H1 (cell line): ENCODE measurements at regions not wholly inside any gene's neighbourhood (a gene's known extent, or its start where the extent isn't known, plus 50 kb on each side); places are given as distances from the start of the nearest gene placed in this dataset.

Experiments
- CTCF ChIA-PET: fragments of 300-600 bp; sonication (Branson Sonifier 250); formaldehyde crosslinking; loops from one replicate; lab custom pipeline; 2021; ENCODE audit not compliant: partially characterized antibody; lab: Charles Lee
- POLR2A ChIA-PET: fragments of 300-600 bp; sonication (Branson Sonifier 250); formaldehyde crosslinking; loops from one replicate; lab custom pipeline; 2021; ENCODE audit warnings: inconsistent platforms; ENCODE audit not compliant: partially characterized antibody; lab: Charles Lee
- DNase-seq, 2 experiments: peaks; one replicate each; pipeline versions ENCODE4 v3.0.0 to v3.0.0-alpha.2; 2010 to 2022; ENCODE audit warnings: low spot score in 2 of 2, low read depth in 1 of 2, mixed read lengths in 1 of 2
- FAIRE-seq: peaks from 2 replicates; lab custom pipeline; 2011; peaks lifted over from hg19 to GRCh38; lab: Jason Lieb, UNC
- H2AFZ ChIP-seq: 2 replicates; pipeline ENCODE4 v1.8.1; 2012; ENCODE audit warnings: low read length, inconsistent platforms
- H2AK5ac ChIP-seq: 2 replicates; pipeline ENCODE4 v1.6.1; 2013; ENCODE audit warnings: low read depth, low read length
- H2BK120ac ChIP-seq: replicated peaks from 2 replicates; pipeline ENCODE3; 2013; ENCODE audit warnings: low read depth, low read length, inconsistent platforms
- H2BK12ac ChIP-seq: 2 replicates; pipeline ENCODE4 v1.6.1; 2013; ENCODE audit warnings: low read depth, low read length
- H2BK15ac ChIP-seq: 2 replicates; pipeline ENCODE4 v1.6.1; 2013; ENCODE audit warnings: low read length
- H2BK20ac ChIP-seq: 2 replicates; pipeline ENCODE4 v1.6.1; 2013; ENCODE audit warnings: low read length
- H2BK5ac ChIP-seq: 2 replicates; pipeline ENCODE4 v1.6.1; 2013; ENCODE audit warnings: low read depth, low read length
- H3K14ac ChIP-seq: 2 replicates; pipeline ENCODE4 v1.6.1; 2013; ENCODE audit warnings: inconsistent platforms; ENCODE audit not compliant: insufficient read length
- H3K18ac ChIP-seq: 2 replicates; pipeline ENCODE4 v1.6.1; 2013; ENCODE audit warnings: low read length; ENCODE audit errors: extremely low read depth
- H3K23ac ChIP-seq: 2 replicates; pipeline ENCODE4 v1.6.1; 2013; ENCODE audit warnings: inconsistent platforms; ENCODE audit not compliant: insufficient read length
- H3K23me2 ChIP-seq: 2 replicates; pipeline ENCODE4 v1.6.1; 2013; ENCODE audit warnings: low read depth, low read length
- H3K27ac ChIP-seq: 2 replicates; pipeline ENCODE4 v1.6.1; 2011; ENCODE audit warnings: low read depth, low read length, inconsistent platforms
- H3K27me3 ChIP-seq, 4 experiments: replicated peaks in 1 of 4; 1 replicate in 1 of 4; 2 replicates in 3 of 4; pipeline versions ENCODE4 v1.6.1 to v1.8.1; 2011 to 2013; ENCODE audit warnings: low read length in 3 of 4, mild to moderate bottlenecking in 3 of 4, inconsistent platforms in 2 of 4, mixed read lengths in 2 of 4, moderate library complexity in 1 of 4; ENCODE audit not compliant: control insufficient read depth in 3 of 4, insufficient read depth in 3 of 4; ENCODE audit errors: extremely low read depth in 1 of 4
- H3K36me3 ChIP-seq, 4 experiments: 2 replicates each; pipeline versions ENCODE4 v1.6.1 to v1.8.1; 2011 to 2013; ENCODE audit warnings: mild to moderate bottlenecking in 4 of 4, low read length in 3 of 4, moderate library complexity in 2 of 4, control low read depth in 1 of 4, inconsistent platforms in 1 of 4; ENCODE audit not compliant: insufficient read depth in 4 of 4, control insufficient read depth in 2 of 4
- H3K4ac ChIP-seq: replicated peaks from 2 replicates; pipeline ENCODE3; 2013; ENCODE audit warnings: low read length, low read depth, mixed read lengths, inconsistent platforms; ENCODE audit not compliant: insufficient read length
- H3K4me1 ChIP-seq, 4 experiments: replicated peaks in 1 of 4; 1 replicate in 1 of 4; 2 replicates in 3 of 4; pipeline versions ENCODE4 v1.6.1 to v1.8.1; 2011 to 2013; ENCODE audit warnings: low read length in 3 of 4, inconsistent platforms in 2 of 4, mixed read lengths in 1 of 4; ENCODE audit not compliant: insufficient read depth in 4 of 4, control insufficient read depth in 3 of 4
- H3K4me2 ChIP-seq, 2 experiments: 2 replicates each; pipeline versions ENCODE4 v1.6.1 to v1.8.1; 2011 to 2013; ENCODE audit warnings: low read depth in 2 of 2, low read length in 2 of 2, control low read depth in 1 of 2, inconsistent platforms in 1 of 2, mild to moderate bottlenecking in 1 of 2; ENCODE audit not compliant: insufficient read depth in 1 of 2
- H3K4me3 ChIP-seq, 4 experiments: fragments of 200-600, 300-600 bp in 1 of 4; sonication (generic), shearing (Covaris generic), sonication (Bioruptor Twin) in 1 of 4; 2 replicates each; pipeline versions ENCODE4 v1.5.1 to v1.8.1; 2011 to 2016; ENCODE audit warnings: low read length in 4 of 4, low read depth in 3 of 4, control low read depth in 2 of 4, inconsistent platforms in 2 of 4, mild to moderate bottlenecking in 2 of 4, mixed read lengths in 1 of 4, moderate library complexity in 1 of 4; ENCODE audit not compliant: insufficient read depth in 2 of 4; ENCODE audit errors: extremely low read depth in 1 of 4
- H3K56ac ChIP-seq: replicated peaks from 2 replicates; pipeline ENCODE3; 2013; ENCODE audit warnings: low read depth, mild to moderate bottlenecking, mixed read lengths, low read length, inconsistent platforms; ENCODE audit not compliant: insufficient read length
- H3K79me1 ChIP-seq: 2 replicates; pipeline ENCODE4 v1.6.1; 2013; ENCODE audit warnings: low read depth, low read length, control low read depth
- H3K79me2 ChIP-seq, 2 experiments: 2 replicates each; pipeline versions ENCODE4 v1.6.1 to v1.8.1; 2012 to 2013; ENCODE audit warnings: low read length in 2 of 2, mild to moderate bottlenecking in 2 of 2, inconsistent platforms in 1 of 2; ENCODE audit not compliant: insufficient read depth in 2 of 2, control insufficient read depth in 1 of 2
- H3K9ac ChIP-seq, 4 experiments: replicated peaks in 1 of 4; 1 replicate in 1 of 4; 2 replicates in 3 of 4; pipeline versions ENCODE4 v1.6.1 to v1.8.1; 2011 to 2013; ENCODE audit warnings: low read depth in 3 of 4, low read length in 3 of 4, control low read depth in 2 of 4, mild to moderate bottlenecking in 2 of 4, moderate library complexity in 2 of 4, inconsistent platforms in 1 of 4; ENCODE audit errors: extremely low read depth in 1 of 4
- H3K9me3 ChIP-seq, 2 experiments: 2 replicates each; pipeline versions ENCODE4 v1.6.1 to v1.8.1; 2012 to 2013; ENCODE audit warnings: mild to moderate bottlenecking in 2 of 2, moderate library complexity in 2 of 2, control low read depth in 1 of 2, inconsistent platforms in 1 of 2, low read depth in 1 of 2, low read length in 1 of 2, mixed read lengths in 1 of 2; ENCODE audit not compliant: insufficient read depth in 2 of 2
- H4K20me1 ChIP-seq, 2 experiments: replicated peaks in 1 of 2; 2 replicates each; pipeline versions ENCODE3 to v1.8.1; 2011 to 2013; ENCODE audit warnings: inconsistent platforms in 2 of 2, low read length in 2 of 2, mild to moderate bottlenecking in 1 of 2; ENCODE audit not compliant: insufficient read depth in 2 of 2, control insufficient read depth in 1 of 2
- H4K5ac ChIP-seq: 2 replicates; pipeline ENCODE4 v1.6.1; 2013; ENCODE audit warnings: low read length, low read depth, mixed read lengths, inconsistent platforms; ENCODE audit not compliant: insufficient read length
- H4K8ac ChIP-seq: 2 replicates; pipeline ENCODE4 v1.8.0; 2013; ENCODE audit warnings: mild to moderate bottlenecking, moderate library complexity, low read length, inconsistent platforms; ENCODE audit not compliant: insufficient read depth; ENCODE audit errors: extremely low read depth
- H4K91ac ChIP-seq: replicated peaks from 2 replicates; pipeline ENCODE3; 2013; ENCODE audit warnings: low read length, mixed read lengths, inconsistent platforms; ENCODE audit not compliant: insufficient read length
- BACH1 ChIP-seq: IDR thresholded peaks from 2 replicates; pipeline ENCODE4 v1.6.1; 2012; ENCODE audit warnings: low read length, improper control_type of control experiment
- CHD1 ChIP-seq: IDR thresholded peaks from 2 replicates; pipeline ENCODE4 v1.6.1; 2012; ENCODE audit warnings: low read depth, low read length, improper control_type of control experiment
- CREB1 ChIP-seq: IDR thresholded peaks from 2 replicates; pipeline ENCODE4 v1.6.1; 2012; ENCODE audit warnings: inconsistent platforms
- GABPA ChIP-seq: IDR thresholded peaks from 2 replicates; pipeline ENCODE4 v1.6.1; 2011; ENCODE audit warnings: mild to moderate bottlenecking, low read length, moderate library complexity, borderline replicate concordance; ENCODE audit not compliant: insufficient read depth
- HDAC6 ChIP-seq: IDR thresholded peaks from one replicate; pipeline ENCODE4 v1.7.1; 2012; ENCODE audit warnings: low read depth, mild to moderate bottlenecking, inconsistent platforms, low read length, moderate library complexity
- KDM4A ChIP-seq: IDR thresholded peaks from one replicate; pipeline ENCODE4 v1.7.1; 2012; ENCODE audit warnings: low read depth, mild to moderate bottlenecking, moderate library complexity, low read length, inconsistent platforms; ENCODE audit not compliant: severe bottlenecking
- NANOG ChIP-seq: IDR thresholded peaks from 2 replicates; pipeline ENCODE4 v1.6.1; 2011; ENCODE audit warnings: low read length, low read depth, mild to moderate bottlenecking, inconsistent platforms; ENCODE audit not compliant: insufficient read depth, poor library complexity, severe bottlenecking
- RBBP5 ChIP-seq: IDR thresholded peaks from 2 replicates; pipeline ENCODE4 v1.7.1; 2012; ENCODE audit warnings: low read depth, mild to moderate bottlenecking, inconsistent platforms, low read length, moderate library complexity, borderline replicate concordance
- TAF1 ChIP-seq: IDR thresholded peaks from 2 replicates; pipeline ENCODE4 v1.6.1; 2011; ENCODE audit warnings: mild to moderate bottlenecking, low read depth, low read length
- TBP ChIP-seq: IDR thresholded peaks from 2 replicates; pipeline ENCODE4 v1.6.1; 2011; ENCODE audit warnings: low read depth, low read length, improper control_type of control experiment
- TCF12 ChIP-seq: IDR thresholded peaks from 2 replicates; pipeline ENCODE4 v1.6.1; 2011; ENCODE audit warnings: low read depth, mild to moderate bottlenecking, low read length
- YY1 ChIP-seq: IDR thresholded peaks from 2 replicates; pipeline ENCODE4 v1.6.1; 2011; ENCODE audit warnings: low read depth, mild to moderate bottlenecking, low read length
- ZNF274 ChIP-seq: IDR thresholded peaks from 2 replicates; pipeline ENCODE4 v1.7.0; 2012; ENCODE audit warnings: low read length, borderline replicate concordance; ENCODE audit errors: extremely low read depth
- WGBS, 2 experiments: shearing (Covaris generic) in 1 of 2; methylation state at CpG; one replicate each; pipeline versions ENCODE4 v1.1.6 to v1.1.7; 2013 to 2015; ENCODE audit warnings: low lambda C conversion rate in 2 of 2, mixed read lengths in 2 of 2, inconsistent platforms in 1 of 2, low coverage in 1 of 2, missing lambda C conversion rate in 1 of 2; ENCODE audit not compliant: insufficient replicate concordance in 2 of 2, insufficient coverage in 1 of 2, insufficient read length in 1 of 2; ENCODE audit errors: extremely low coverage in 1 of 2, missing lambda C conversion rate in 1 of 2; 5-methylcytosine and 5-hydroxymethylcytosine counted together
- TF ChIP-seq, protein P1 (sequence below): IDR thresholded peaks from 2 replicates; pipeline ENCODE4 v1.6.1; 2011; ENCODE audit warnings: low read length, improper control_type of control experiment
- TF ChIP-seq, protein P2 (sequence below): IDR thresholded peaks from 2 replicates; pipeline ENCODE4 v1.6.1; 2012; ENCODE audit warnings: inconsistent platforms

DNA sequence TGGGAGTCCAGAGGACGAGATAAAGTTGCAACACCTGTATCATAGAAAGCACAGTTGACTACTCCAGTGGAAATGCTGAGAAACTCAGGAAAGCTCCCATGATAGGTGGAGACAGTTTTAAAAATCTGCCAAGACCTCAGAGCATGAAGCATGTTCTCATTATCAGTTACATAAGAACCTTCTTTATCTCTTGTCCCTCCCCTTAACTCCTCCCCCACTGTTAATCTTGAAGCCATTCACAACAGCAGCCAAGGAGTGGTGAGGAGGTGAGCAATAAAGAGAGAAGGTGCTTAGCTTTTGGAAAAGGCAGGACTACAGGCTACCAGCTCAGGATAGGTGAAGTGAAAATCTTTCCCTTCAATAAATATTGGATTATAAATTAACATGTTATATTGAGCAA lies 657.9 kb downstream of the NYAP2 start:
- H3K79me1 ChIP-seq, result no peaks in the 10 kb centered on the region
- DNase-seq (no peak), FAIRE-seq (no peak)
- H2AFZ ChIP-seq, result no peak overlapping the region
- H3K27me3 ChIP-seq, result peaks cover 0 to 1% (median 0%) of the 10 kb centered on the region in 4 experiments; a peak in 1 of 7 replicates
- no peaks in the 10 kb centered on the region for H3K79me2 ChIP-seq
- no peaks in the 10 kb centered on the region for H3K9me3 ChIP-seq
- no peaks in the 10 kb centered on the region for H3K36me3 ChIP-seq
- H3K23me2 ChIP-seq, result no peaks in the 10 kb centered on the region
- no peak overlapping the region for H2BK12ac ChIP-seq
- no peak overlapping the region for H2BK20ac ChIP-seq
- no peak overlapping the region for H2BK5ac ChIP-seq
- no peak overlapping the region for H3K9ac ChIP-seq
- WGBS, 2 experiments, result 84% methylated on average over 1 of the region's 1 CpG; no CpG with 5 or more reads in 1 of the 2 experiments
- no peak overlapping the region for H3K18ac ChIP-seq
- ChIA-PET POLR2A (no interaction called here), CTCF (interaction anchor here (0.6 to 1.2 kb wide), 4 partner anchors 17 to 392 kb away, joined by 3 to 5 read pairs (median 3); no protein-coding TSS in a partner anchor)
- no peak overlapping the region for H3K27ac ChIP-seq
- no peak overlapping the region for H4K8ac ChIP-seq
- no peak overlapping the region for H4K91ac ChIP-seq
- H2BK120ac ChIP-seq, result no peak overlapping the region
- H4K5ac ChIP-seq, result no peak overlapping the region
- no peaks in the 10 kb centered on the region for H3K4me1 ChIP-seq
- no peak overlapping the region for H3K4me3 ChIP-seq
- H4K20me1 ChIP-seq, result no peaks in the 10 kb centered on the region
- H3K56ac ChIP-seq, result no peak overlapping the region
- H3K23ac ChIP-seq, result no peak overlapping the region
- no peak overlapping the region for H3K4me2 ChIP-seq
- no peak overlapping the region for H3K14ac ChIP-seq
- no peak overlapping the region for H2AK5ac ChIP-seq
- H2BK15ac ChIP-seq, result no peak overlapping the region
- no peak overlapping the region for H3K4ac ChIP-seq
- no peak for TF ChIP-seq BACH1
- TF ChIP-seq, protein P1, sequence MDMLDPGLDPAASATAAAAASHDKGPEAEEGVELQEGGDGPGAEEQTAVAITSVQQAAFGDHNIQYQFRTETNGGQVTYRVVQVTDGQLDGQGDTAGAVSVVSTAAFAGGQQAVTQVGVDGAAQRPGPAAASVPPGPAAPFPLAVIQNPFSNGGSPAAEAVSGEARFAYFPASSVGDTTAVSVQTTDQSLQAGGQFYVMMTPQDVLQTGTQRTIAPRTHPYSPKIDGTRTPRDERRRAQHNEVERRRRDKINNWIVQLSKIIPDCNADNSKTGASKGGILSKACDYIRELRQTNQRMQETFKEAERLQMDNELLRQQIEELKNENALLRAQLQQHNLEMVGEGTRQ, result no peak
- TF ChIP-seq CHD1, result no peak
- TF ChIP-seq TBP, result no peak
- TF ChIP-seq GABPA, result no peak
- TF ChIP-seq TCF12, result no peak
- no peak for TF ChIP-seq HDAC6
- TF ChIP-seq RBBP5, result no peak
- no peak for TF ChIP-seq NANOG
- TF ChIP-seq KDM4A, result no peak
- TF ChIP-seq ZNF274, result no peak
- no peak for TF ChIP-seq YY1
- TF ChIP-seq, protein P2, sequence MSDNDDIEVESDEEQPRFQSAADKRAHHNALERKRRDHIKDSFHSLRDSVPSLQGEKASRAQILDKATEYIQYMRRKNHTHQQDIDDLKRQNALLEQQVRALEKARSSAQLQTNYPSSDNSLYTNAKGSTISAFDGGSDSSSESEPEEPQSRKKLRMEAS, result no peak
- TF ChIP-seq CREB1, result no peak
- TF ChIP-seq TAF1, result no peak
